ENCODE measurements at regions not wholly inside any gene's neighbourhood (a gene's known extent, or its start where the extent isn't known, plus 50 kb on each side); places are given as distances from the start of the nearest gene placed in this dataset.

- H3K9me3 ChIP-seq (ENCODE audit: control insufficient read depth in 2 of 3, insufficient read depth in 1 of 3, low read length in 3 of 3) = peaks cover 0 to 5% (median 0%) of the 10 kb centered on the region in 3 donors
- no peak overlapping the region for H3K27ac ChIP-seq (ENCODE audit: low read depth in 2 of 2, low read length in 2 of 2)
- H3K36me3 ChIP-seq (ENCODE audit: control insufficient read depth in 2 of 3, insufficient read depth in 3 of 3, low read length in 3 of 3) = no peaks in the 10 kb centered on the region
- intact Hi-C loops (cut with DNase I) = no loop called here
- FAIRE-seq (no peak), DNase-seq (peak in 1 of 5 donors; percentile 15)
- no peaks in the 10 kb centered on the region for H3K27me3 ChIP-seq (ENCODE audit: control insufficient read depth, insufficient read depth, low read length)
- H3K9ac ChIP-seq (ENCODE audit: low read length in 3 of 3) = no peak overlapping the region
- H3K4me3 ChIP-seq (ENCODE audit: low read length in 3 of 3) = no peak overlapping the region
- no peak for TF ChIP-seq CTCF (IDR thresholded peaks at IDR 0.05; ENCODE audit: borderline replicate concordance, extremely low read depth, insufficient read depth)
- H3K4me1 ChIP-seq (ENCODE audit: control insufficient read depth in 2 of 3, insufficient read depth in 2 of 3, low read depth in 1 of 3, low read length in 3 of 3) = no peaks in the 10 kb centered on the region
These were observed 55.6 kb upstream of the KCNIP1 start for GRCh38 chr5:170448221-170448620.

- H3K36me3 ChIP-seq (ENCODE audit: control insufficient read depth in 2 of 3, insufficient read depth in 3 of 3, low read length in 3 of 3) = no peaks in the 10 kb centered on the region
- FAIRE-seq (no peak), DNase-seq (peak in 1 of 5 donors; percentile 11)
- intact Hi-C loops (cut with DNase I) = no loop called here
- H3K9ac ChIP-seq (ENCODE audit: low read length in 3 of 3) = no peak overlapping the region
- no peaks in the 10 kb centered on the region for H3K4me1 ChIP-seq (ENCODE audit: control insufficient read depth in 2 of 3, insufficient read depth in 2 of 3, low read depth in 1 of 3, low read length in 3 of 3)
- H3K27me3 ChIP-seq (ENCODE audit: control insufficient read depth, insufficient read depth, low read length) = no peaks in the 10 kb centered on the region
- H3K27ac ChIP-seq (ENCODE audit: low read depth in 2 of 2, low read length in 2 of 2) = no peak overlapping the region
- TF ChIP-seq CTCF (IDR thresholded peaks at IDR 0.05; ENCODE audit: borderline replicate concordance, extremely low read depth, insufficient read depth) = no peak
- peaks cover 0 to 5% (median 0%) of the 10 kb centered on the region in 3 donors for H3K9me3 ChIP-seq (ENCODE audit: control insufficient read depth in 2 of 3, insufficient read depth in 1 of 3, low read length in 3 of 3)
- H3K4me3 ChIP-seq (ENCODE audit: low read length in 3 of 3) = no peak overlapping the region
These were observed 57.2 kb upstream of the KCNMB1 start for GRCh38 chr5:170446365-170446764.

- Histone ChIP-seq H3K36me3 (ENCODE audit: control insufficient read depth in 2 of 3, insufficient read depth in 3 of 3, low read length in 3 of 3) (no peaks in the 10 kb centered on the region), H3K27ac (ENCODE audit: low read depth in 2 of 2, low read length in 2 of 2) (no peak overlapping the region), H3K9ac (ENCODE audit: low read length in 3 of 3) (no peak overlapping the region), H3K27me3 (ENCODE audit: control insufficient read depth, insufficient read depth, low read length) (no peaks in the 10 kb centered on the region), H3K9me3 (ENCODE audit: control insufficient read depth in 2 of 3, insufficient read depth in 1 of 3, low read length in 3 of 3) (peaks cover 0 to 5% (median 0%) of the 10 kb centered on the region in 3 donors), H3K4me3 (ENCODE audit: low read length in 3 of 3) (no peak overlapping the region), H3K4me1 (ENCODE audit: control insufficient read depth in 2 of 3, insufficient read depth in 2 of 3, low read depth in 1 of 3, low read length in 3 of 3) (no peaks in the 10 kb centered on the region)
- DNase-seq (no peak), FAIRE-seq (no peak)
- TF ChIP-seq CTCF (IDR thresholded peaks at IDR 0.05; ENCODE audit: borderline replicate concordance, extremely low read depth, insufficient read depth) = no peak
- intact Hi-C loops (cut with DNase I) = no loop called here
These were observed 56.8 kb upstream of the KCNMB1 start for GRCh38 chr5:170445936-170446335.

- H3K4me3 ChIP-seq (ENCODE audit: low read length in 3 of 3) = no peak overlapping the region
- no peak overlapping the region for H3K27ac ChIP-seq (ENCODE audit: low read depth in 2 of 2, low read length in 2 of 2)
- H3K9me3 ChIP-seq (ENCODE audit: control insufficient read depth in 2 of 3, insufficient read depth in 1 of 3, low read length in 3 of 3) = peaks cover 0 to 5% (median 0%) of the 10 kb centered on the region in 3 donors
- no peaks in the 10 kb centered on the region for H3K27me3 ChIP-seq (ENCODE audit: control insufficient read depth, insufficient read depth, low read length)
- FAIRE-seq = no peak
- no peaks in the 10 kb centered on the region for H3K4me1 ChIP-seq (ENCODE audit: control insufficient read depth in 2 of 3, insufficient read depth in 2 of 3, low read depth in 1 of 3, low read length in 3 of 3)
- no peak for TF ChIP-seq CTCF (IDR thresholded peaks at IDR 0.05; ENCODE audit: borderline replicate concordance, extremely low read depth, insufficient read depth)
- H3K9ac ChIP-seq (ENCODE audit: low read length in 3 of 3) = no peak overlapping the region
- DNase-seq = peak in 1 of 5 donors; percentile 15
- no peaks in the 10 kb centered on the region for H3K36me3 ChIP-seq (ENCODE audit: control insufficient read depth in 2 of 3, insufficient read depth in 3 of 3, low read length in 3 of 3)
- intact Hi-C loops (cut with DNase I) = no loop called here
These were observed 55.9 kb upstream of the KCNMB1 start for GRCh38 chr5:170444969-170445505.

All from kidney (tissue), 13 donors.